Suppressor macrophage treated with lipopolysaccharide for 1 hour (primary cell): ENCODE measurements at regions not wholly inside any gene's neighbourhood (a gene's known extent, or its start where the extent isn't known, plus 50 kb on each side); places are given as distances from the start of the nearest gene placed in this dataset.
A peak's percentile ranks its signal among the peaks of the same experiment; 100 is the strongest.
"Not testable (repeated sequence)": the region's sequence is repeated elsewhere in the genome, so short reads cannot be mapped to it uniquely, and the experiment has no call there.

Experiments used
- DNase-seq, 3 donors: peaks; one replicate each; pipeline ENCODE4 v3.0.0-alpha.2; 2020 to 2022

DNA sequence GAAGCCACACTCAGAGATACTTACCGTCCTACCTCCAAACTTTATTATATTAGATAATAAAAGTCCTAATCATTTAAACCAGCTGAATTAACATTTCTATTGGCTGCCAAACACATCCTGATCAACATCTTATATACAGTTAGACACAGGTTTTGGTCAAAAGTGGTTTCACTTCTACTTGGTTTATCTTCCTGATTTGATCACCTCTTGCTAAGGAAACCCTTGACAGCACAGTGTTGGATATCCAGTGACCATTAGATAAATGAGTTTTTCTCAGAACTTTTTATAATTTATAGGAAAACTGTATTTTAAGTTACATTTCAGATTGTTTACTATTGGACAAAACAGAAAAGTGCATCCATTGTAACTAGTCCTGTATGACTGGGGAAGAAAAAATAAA is 198.4 kb upstream of the NR2F2 start:
- DNase-seq: no peak

DNA sequence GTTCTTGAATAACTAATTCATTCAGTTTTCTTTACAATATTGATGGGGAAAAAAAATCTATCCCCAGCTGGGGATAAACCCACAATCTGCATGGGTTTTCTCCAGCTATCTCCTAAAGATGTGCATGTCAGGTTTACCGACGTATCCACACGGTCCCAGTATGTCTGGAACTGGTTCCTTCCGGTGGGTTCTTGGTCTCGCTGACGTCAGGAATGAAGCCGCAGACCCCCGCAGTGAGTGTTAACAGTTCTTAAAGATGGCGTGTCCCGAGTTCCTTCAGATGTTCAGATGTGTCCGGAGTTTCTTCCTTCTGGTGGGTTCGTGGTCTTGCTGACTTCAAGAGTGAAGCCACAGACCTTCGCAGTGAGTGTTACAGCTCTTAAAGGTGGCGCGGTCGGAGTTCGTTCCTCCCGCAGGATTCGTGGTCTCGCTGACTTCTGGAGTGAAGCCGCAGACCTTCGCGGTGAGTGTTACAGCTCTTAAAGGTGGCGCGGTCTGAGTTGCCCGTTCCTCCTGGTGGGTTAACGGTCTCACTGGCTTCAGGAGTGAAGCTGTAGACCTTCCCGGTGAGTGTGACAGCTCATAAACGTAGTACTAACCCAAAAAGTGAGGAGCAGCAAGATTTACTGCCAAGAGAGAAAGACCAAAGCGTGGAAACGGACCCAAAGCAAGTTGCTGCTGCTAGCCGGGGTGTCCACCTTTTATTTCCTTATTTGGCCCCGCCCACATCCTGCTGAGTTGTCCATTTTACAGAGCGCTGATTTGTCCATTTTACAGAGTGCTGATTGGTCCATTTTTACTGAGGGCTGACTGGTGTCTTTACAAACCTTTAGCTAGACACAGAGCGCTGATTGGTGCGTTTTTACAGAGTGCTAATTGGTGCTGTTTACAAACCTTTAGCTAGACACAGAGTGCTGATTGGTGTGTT is 195.1 kb upstream of the NR2F2 start:
- DNase-seq: no peak

DNA sequence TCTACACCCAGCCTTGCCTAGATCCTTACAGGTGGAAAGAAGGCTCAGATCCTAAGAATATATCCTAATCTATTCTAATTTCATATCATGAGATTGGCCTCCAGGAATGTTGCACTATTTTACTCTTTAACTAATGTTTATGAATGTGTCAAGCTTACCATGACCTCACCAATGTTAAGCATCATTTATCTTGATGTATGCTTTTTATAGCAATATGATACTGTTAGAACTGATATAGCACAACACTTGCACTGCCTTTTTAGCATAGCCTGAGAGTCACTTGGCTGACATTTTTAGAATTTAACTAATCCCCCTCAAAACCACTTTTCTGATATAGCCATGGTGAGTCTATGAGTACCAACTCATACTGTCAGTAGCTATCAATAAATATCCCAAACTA is 191.5 kb upstream of the NR2F2 start:
- no peak for DNase-seq

DNA sequence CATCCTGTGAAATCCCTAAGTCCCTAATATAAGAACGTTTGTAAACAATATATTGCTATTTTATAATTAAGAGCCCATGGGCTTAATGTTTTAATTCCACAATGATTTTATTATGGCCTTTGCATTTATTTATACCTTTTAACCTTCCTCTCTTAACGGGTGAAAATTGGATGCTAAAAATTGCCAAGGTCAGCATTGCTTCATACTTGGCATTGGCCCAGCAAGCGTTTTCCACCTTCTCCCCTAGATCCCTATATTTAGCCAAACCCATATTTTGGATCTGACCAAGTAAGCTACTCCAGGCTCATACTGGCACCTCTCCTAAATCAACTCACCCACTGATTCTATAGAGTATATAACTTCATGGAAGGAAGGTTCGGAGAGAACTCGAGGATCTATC is 188.0 kb upstream of the NR2F2 start:
- DNase-seq: no peak

GRCh38 chr15:96144734-96145133 is 185.8 kb upstream of the NR2F2 start:
- no peak for DNase-seq

DNA sequence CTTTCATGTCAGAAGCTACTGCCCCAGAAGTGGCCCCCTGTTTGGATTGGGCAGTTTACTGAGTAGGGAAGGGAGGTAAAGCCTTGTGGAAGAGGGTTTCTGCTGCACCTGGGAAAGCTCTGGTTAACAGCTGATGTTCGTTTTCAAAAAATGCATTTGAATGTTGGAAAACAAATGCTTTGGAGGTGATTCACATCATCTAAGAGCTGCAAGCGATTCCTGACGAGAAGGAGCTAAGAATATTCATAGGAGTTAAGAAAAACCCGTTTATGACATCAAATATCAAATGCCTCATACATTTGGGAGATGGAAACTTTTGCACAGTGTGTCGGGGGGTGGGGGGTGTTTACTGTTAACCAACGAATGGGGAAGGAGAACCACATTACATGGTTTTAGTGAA is 183.8 kb upstream of the NR2F2 start:
- no peak for DNase-seq

DNA sequence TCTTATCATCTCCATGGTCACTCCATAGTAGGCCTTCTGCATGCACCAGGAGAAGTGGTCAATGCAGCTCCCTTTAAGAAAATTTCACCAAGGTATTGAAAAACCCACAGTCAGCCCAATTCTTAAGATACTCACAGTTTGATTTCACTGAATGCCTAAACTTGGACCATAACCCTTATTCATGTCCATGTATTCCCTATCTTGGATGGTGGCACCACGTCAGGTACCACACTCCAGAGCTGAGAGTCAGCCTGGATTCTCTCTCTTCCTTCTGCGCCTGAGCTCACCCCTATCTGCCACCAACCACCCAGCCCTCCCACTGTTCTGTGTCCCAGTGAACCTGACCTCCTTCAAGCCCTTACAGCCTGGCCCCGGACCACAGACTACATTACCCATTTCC is 183.2 kb upstream of the NR2F2 start:
- DNase-seq: no peak

DNA sequence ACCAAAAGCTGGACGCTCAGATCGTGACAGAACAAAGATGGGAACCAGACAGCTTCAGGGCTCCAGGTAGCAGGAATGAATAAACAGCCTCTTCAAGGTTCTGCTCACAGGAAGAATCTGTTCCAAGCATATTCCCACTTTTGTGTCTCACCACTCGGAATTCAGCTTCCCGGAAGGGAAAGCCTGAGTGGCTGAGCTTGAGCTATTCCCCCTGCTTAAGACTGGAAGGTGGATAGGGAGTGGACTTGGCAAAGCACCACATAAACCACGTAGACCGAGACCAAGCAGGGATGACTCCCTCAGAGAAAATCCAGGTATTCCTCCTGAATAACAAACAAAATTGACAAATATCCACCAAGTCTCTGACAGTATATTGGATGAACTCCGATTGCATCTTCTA is 180.2 kb upstream of the NR2F2 start:
- no peak for DNase-seq

GRCh38 chr15:96151749-96152148 is 178.8 kb upstream of the NR2F2 start:
- peak in 1 of 3 donors; percentile 14 for DNase-seq

- no peak for DNase-seq
Observed at GRCh38 chr15:96153929-96154328, 176.6 kb upstream of the NR2F2 start.

DNA sequence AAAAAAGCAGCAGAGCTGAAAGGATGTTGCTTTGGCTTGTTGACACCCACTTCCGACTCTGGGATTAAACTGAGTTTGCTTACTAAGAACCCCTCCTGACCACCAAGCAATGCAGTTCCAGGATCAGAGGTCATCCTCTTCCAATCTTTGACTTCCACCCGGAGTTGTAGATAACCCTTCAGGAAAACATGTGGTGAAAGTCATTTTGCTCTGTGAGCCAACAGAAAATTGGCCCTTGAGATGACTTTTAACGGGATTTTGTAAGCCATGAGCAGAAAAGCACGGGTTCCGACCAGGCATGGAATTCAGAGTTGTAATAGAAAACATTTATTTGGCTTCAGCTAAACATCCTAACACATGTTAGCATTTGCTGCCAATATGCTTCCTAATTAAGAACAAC is 171.6 kb upstream of the NR2F2 start:
- DNase-seq: no peak

GRCh38 chr15:96160269-96160668 is 170.2 kb upstream of the NR2F2 start:
- no peak for DNase-seq

- no peak for DNase-seq
Observed at GRCh38 chr15:96160800-96161199, 169.7 kb upstream of the NR2F2 start.

- no peak for DNase-seq
Observed at GRCh38 chr15:96162322-96162721, 168.2 kb upstream of the NR2F2 start.

- DNase-seq: no peak
Observed at GRCh38 chr15:96165081-96165480, 165.4 kb upstream of the NR2F2 start.

- no peak for DNase-seq
Observed at GRCh38 chr15:96165775-96166174, 164.7 kb upstream of the NR2F2 start.

GRCh38 chr15:96166223-96167200 is 164.0 kb upstream of the NR2F2 start:
- no peak for DNase-seq

- not testable (repeated sequence) for DNase-seq
Observed at GRCh38 chr15:96170616-96170978, 159.9 kb upstream of the NR2F2 start.

- no peak for DNase-seq
Observed at GRCh38 chr15:96170979-96171739, 159.3 kb upstream of the NR2F2 start.

GRCh38 chr15:96171853-96172296 is 158.6 kb upstream of the NR2F2 start:
- no peak for DNase-seq

DNA sequence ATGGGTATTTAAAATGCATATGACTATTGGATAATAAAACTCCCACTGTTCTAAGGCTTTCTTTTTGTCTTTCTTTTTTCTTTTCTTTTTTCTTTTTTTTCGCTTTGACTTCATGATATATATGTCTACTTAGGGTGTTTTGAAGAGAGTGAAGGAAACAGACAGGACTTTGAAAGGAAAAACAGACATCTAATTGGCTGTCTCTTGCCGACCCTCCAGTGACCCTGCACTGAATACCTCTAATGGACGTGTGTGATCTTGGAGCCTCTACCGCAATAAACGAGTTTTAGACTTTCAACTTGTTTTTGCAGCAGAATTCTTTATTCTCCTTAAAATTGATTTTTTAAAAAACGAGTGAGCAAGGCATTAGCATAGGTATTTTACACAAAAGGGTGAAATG is 158.1 kb upstream of the NR2F2 start:
- no peak for DNase-seq

- DNase-seq: no peak
Observed at GRCh38 chr15:96176831-96177230, 153.7 kb upstream of the NR2F2 start.

DNA sequence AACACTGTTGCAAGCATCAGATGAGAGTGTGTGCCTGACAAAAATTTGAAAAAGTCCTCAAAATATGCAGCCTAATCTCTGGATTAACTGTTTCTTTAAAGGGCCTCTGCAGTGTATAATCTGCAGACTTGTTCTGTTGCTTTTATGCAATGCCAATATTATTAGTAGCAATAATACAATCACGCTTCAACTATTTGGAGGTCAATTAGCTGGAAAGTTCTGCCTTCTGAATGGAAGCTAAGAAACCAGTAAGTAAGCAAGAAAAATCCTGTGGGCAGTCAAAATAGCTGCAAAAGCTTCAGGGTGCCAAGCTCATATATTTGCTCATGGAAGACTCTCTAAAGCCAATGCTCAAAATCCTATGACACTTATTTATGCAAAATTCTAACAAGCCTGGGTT is 153.2 kb upstream of the NR2F2 start:
- DNase-seq: no peak
